PFSK-1 (cell line): ENCODE measurements at regions not wholly inside any gene's neighbourhood (a gene's known extent, or its start where the extent isn't known, plus 50 kb on each side); places are given as distances from the start of the nearest gene placed in this dataset.

Experiments
- FOXP2 ChIP-seq: optimal IDR thresholded peaks from 2 replicates; pipeline ENCODE3; 2011; ENCODE audit warnings: borderline replicate concordance, control low read depth, inconsistent platforms; ENCODE audit not compliant: insufficient read depth; ENCODE audit errors: extremely low read length, extremely low read depth
- POLR2AphosphoS5 ChIP-seq: IDR thresholded peaks from 2 replicates; pipeline ENCODE4 v1.6.1; 2012; ENCODE audit warnings: low read depth, mild to moderate bottlenecking, control low read depth, low read length, moderate library complexity
- REST ChIP-seq, 2 experiments: IDR thresholded peaks; 2 replicates each; pipeline versions ENCODE4 v1.6.1 to v1.8.0; 2011 to 2012; ENCODE audit warnings: low read depth in 2 of 2, low read length in 2 of 2, control low read depth in 1 of 2, inconsistent platforms in 1 of 2, mild to moderate bottlenecking in 1 of 2, moderate library complexity in 1 of 2; ENCODE audit not compliant: insufficient read depth in 1 of 2
- SIN3A ChIP-seq: IDR thresholded peaks from 2 replicates; pipeline ENCODE4 v1.6.1; 2012; ENCODE audit warnings: mild to moderate bottlenecking, low read length, moderate library complexity, borderline replicate concordance; ENCODE audit not compliant: insufficient read depth
- TAF1 ChIP-seq: IDR thresholded peaks from 2 replicates; pipeline ENCODE4 v1.6.1; 2012; ENCODE audit warnings: low read length, control low read depth, borderline replicate concordance; ENCODE audit not compliant: insufficient read depth

- TF ChIP-seq SIN3A = no peak
- TF ChIP-seq TAF1 = no peak
- TF ChIP-seq POLR2AphosphoS5 = no peak
- no peak for TF ChIP-seq REST (IDR thresholded peaks at IDR 0.05; ENCODE audit: insufficient read depth in 1 of 2, low read depth in 2 of 2, low read length in 2 of 2)
- no peak for TF ChIP-seq FOXP2
Measured at GRCh38 chr11:82261367-82261766, 472.3 kb downstream of the FAM181B start.
